ENCODE measurements at regions not wholly inside any gene's neighbourhood (a gene's known extent, or its start where the extent isn't known, plus 50 kb on each side); places are given as distances from the start of the nearest gene placed in this dataset.

DNA sequence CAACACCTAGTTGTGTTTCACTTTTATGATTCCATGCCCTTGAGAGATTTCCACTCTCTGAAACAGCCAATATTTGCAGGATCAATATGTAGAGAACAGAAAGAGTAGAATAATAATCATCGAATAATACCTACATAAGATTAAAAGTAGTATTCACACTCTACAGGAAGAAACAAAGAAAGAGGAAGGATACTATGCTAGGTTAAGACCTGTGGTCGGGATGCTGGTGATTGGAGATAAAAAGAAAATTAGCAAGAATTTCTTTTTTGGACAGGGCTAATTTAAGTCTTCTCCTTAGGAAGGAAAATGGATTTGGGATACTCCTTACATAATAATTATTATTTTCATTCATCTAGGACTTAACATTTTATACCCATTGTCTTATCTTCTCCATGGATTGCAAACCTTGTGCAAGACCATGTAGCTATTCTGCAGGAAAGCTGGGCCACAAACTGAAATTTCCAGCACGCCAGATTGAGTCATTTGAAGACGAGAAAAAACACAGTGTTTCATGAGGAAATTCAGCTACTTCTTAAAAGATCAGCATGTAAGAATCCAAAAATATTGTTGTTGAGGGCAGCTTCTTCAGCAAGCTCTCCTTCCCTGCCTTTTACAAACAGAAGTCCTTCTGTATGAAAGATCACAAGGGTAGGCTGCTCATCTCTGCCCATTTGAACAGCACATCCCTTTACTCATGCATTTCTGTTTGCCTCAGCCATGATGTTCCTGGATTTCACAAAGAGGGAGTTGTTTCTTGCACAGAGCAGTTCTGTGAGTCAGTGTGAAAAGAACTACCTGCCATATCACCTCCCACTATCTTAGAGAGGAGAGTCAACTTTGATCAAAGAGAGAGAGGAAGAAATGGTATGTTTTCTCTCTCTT, 90.7 kb downstream of the FAM76B start:
- TF ChIP-seq SIN3A (IDR thresholded peaks at IDR 0.05; ENCODE audit: borderline replicate concordance, insufficient read depth, low read length) (no peak), TAF1 (IDR thresholded peaks at IDR 0.05; ENCODE audit: borderline replicate concordance, insufficient read depth, low read length) (no peak), POLR2AphosphoS5 (IDR thresholded peaks at IDR 0.05; ENCODE audit: low read depth, low read length) (no peak), FOXP2 (optimal IDR thresholded peaks at IDR 0.05; ENCODE audit: borderline replicate concordance, extremely low read depth, extremely low read length, insufficient read depth) (no peak)
- TF ChIP-seq, protein P1, sequence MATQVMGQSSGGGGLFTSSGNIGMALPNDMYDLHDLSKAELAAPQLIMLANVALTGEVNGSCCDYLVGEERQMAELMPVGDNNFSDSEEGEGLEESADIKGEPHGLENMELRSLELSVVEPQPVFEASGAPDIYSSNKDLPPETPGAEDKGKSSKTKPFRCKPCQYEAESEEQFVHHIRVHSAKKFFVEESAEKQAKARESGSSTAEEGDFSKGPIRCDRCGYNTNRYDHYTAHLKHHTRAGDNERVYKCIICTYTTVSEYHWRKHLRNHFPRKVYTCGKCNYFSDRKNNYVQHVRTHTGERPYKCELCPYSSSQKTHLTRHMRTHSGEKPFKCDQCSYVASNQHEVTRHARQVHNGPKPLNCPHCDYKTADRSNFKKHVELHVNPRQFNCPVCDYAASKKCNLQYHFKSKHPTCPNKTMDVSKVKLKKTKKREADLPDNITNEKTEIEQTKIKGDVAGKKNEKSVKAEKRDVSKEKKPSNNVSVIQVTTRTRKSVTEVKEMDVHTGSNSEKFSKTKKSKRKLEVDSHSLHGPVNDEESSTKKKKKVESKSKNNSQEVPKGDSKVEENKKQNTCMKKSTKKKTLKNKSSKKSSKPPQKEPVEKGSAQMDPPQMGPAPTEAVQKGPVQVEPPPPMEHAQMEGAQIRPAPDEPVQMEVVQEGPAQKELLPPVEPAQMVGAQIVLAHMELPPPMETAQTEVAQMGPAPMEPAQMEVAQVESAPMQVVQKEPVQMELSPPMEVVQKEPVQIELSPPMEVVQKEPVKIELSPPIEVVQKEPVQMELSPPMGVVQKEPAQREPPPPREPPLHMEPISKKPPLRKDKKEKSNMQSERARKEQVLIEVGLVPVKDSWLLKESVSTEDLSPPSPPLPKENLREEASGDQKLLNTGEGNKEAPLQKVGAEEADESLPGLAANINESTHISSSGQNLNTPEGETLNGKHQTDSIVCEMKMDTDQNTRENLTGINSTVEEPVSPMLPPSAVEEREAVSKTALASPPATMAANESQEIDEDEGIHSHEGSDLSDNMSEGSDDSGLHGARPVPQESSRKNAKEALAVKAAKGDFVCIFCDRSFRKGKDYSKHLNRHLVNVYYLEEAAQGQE (IDR thresholded peaks at IDR 0.05; ENCODE audit: insufficient read depth in 1 of 2, low read depth in 2 of 2, low read length in 2 of 2): no peak

GRCh38 chr11:95697614-95698408, 91.8 kb downstream of the FAM76B start:
- TF ChIP-seq FOXP2 (optimal IDR thresholded peaks at IDR 0.05; ENCODE audit: borderline replicate concordance, extremely low read depth, extremely low read length, insufficient read depth) (no peak), SIN3A (IDR thresholded peaks at IDR 0.05; ENCODE audit: borderline replicate concordance, insufficient read depth, low read length) (no peak), POLR2AphosphoS5 (IDR thresholded peaks at IDR 0.05; ENCODE audit: low read depth, low read length) (no peak)
- TF ChIP-seq, protein P1 (IDR thresholded peaks at IDR 0.05; ENCODE audit: insufficient read depth in 1 of 2, low read depth in 2 of 2, low read length in 2 of 2): no peak

DNA sequence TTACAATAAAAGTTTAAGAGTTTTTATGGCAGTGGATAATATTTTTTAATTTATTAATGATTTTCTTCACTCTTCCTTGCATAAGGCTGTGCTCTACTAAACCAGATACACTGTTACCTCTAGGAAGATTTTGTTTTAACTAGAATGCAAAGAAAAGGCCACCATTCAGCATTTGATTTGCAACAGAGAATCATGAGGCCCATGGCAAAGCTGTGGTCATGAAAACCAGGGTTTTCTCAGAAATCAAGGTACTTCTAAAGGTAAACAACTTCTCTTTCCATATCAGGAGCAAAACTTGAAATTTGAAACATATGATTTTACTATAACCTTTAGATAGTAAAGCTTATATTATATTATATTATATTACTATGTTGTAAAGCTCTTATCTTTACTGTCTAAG, 94.4 kb downstream of the FAM76B start:
- no peak for TF ChIP-seq POLR2AphosphoS5 (IDR thresholded peaks at IDR 0.05; ENCODE audit: low read depth, low read length)

DNA sequence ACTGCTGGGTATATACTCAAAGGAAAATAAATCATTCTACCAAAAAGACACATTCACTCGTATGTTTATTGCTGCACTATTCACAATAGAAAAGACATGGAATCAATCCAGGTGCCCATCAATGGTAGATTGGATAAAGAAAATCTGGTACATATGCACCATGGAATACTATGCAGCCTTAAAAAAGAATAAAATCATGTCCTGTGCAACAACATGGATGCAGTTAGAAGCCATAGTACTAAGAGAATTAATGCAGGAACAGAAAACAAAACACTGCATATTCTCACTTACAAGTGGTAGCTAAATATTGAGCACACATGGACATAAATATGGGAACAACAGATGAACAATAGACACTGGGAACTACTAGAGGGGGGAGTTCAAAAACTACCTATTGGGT, 96.3 kb downstream of the FAM76B start:
- TF ChIP-seq FOXP2 (optimal IDR thresholded peaks at IDR 0.05; ENCODE audit: borderline replicate concordance, extremely low read depth, extremely low read length, insufficient read depth) (no peak), POLR2AphosphoS5 (IDR thresholded peaks at IDR 0.05; ENCODE audit: low read depth, low read length) (no peak), TAF1 (IDR thresholded peaks at IDR 0.05; ENCODE audit: borderline replicate concordance, insufficient read depth, low read length) (no peak), SIN3A (IDR thresholded peaks at IDR 0.05; ENCODE audit: borderline replicate concordance, insufficient read depth, low read length) (no peak)
- TF ChIP-seq, protein P1 (IDR thresholded peaks at IDR 0.05; ENCODE audit: insufficient read depth in 1 of 2, low read depth in 2 of 2, low read length in 2 of 2): no peak

- no peak for TF ChIP-seq SIN3A (IDR thresholded peaks at IDR 0.05; ENCODE audit: borderline replicate concordance, insufficient read depth, low read length)
- TF ChIP-seq, protein P1 (IDR thresholded peaks at IDR 0.05; ENCODE audit: insufficient read depth in 1 of 2, low read depth in 2 of 2, low read length in 2 of 2): no peak
- no peak for TF ChIP-seq TAF1 (IDR thresholded peaks at IDR 0.05; ENCODE audit: borderline replicate concordance, insufficient read depth, low read length)
- TF ChIP-seq FOXP2 (optimal IDR thresholded peaks at IDR 0.05; ENCODE audit: borderline replicate concordance, extremely low read depth, extremely low read length, insufficient read depth): no peak
- no peak for TF ChIP-seq POLR2AphosphoS5 (IDR thresholded peaks at IDR 0.05; ENCODE audit: low read depth, low read length)
These were observed 96.9 kb downstream of the FAM76B start for GRCh38 chr11:95692526-95693260.
